CD8-positive, alpha-beta memory T cell (primary cell): ENCODE measurements at regions not wholly inside any gene's neighbourhood (a gene's known extent, or its start where the extent isn't known, plus 50 kb on each side); places are given as distances from the start of the nearest gene placed in this dataset.
"Not testable (repeated sequence)": the region's sequence is repeated elsewhere in the genome, so short reads cannot be mapped to it uniquely, and the experiment has no call there.

Experiments
- CTCF ChIA-PET: fragments of 350-600 bp; sonication (Branson Sonifier 250); formaldehyde crosslinking; loops from one replicate; lab custom pipeline; 2021; ENCODE audit warnings: antibody characterized with exemption; lab: Charles Lee
- POLR2A ChIA-PET: fragments of 350-600 bp; sonication (Branson Sonifier 250); formaldehyde crosslinking; loops from one replicate; lab custom pipeline; 2021; ENCODE audit warnings: antibody characterized with exemption; lab: Charles Lee
- DNase-seq, 5 donors: peaks; one replicate each; pipeline versions ENCODE4 v3.0.0 to v3.0.0-alpha.2; 2020 to 2022; ENCODE audit warnings: mixed read lengths in 1 of 5
- H3K27ac ChIP-seq: one replicate; pipeline ENCODE4 v1.7.0; 2013; ENCODE audit warnings: low read depth, mild to moderate bottlenecking, low read length, moderate library complexity
- H3K27me3 ChIP-seq: 2 replicates; pipeline ENCODE4 v1.7.0; 2013; ENCODE audit warnings: low read length, mild to moderate bottlenecking; ENCODE audit not compliant: insufficient read depth, poor library complexity, severe bottlenecking
- H3K36me3 ChIP-seq: 2 replicates; pipeline ENCODE4 v1.7.0; 2013; ENCODE audit warnings: mild to moderate bottlenecking, low read length, moderate library complexity; ENCODE audit not compliant: insufficient read depth
- H3K4me1 ChIP-seq: 2 replicates; pipeline ENCODE4 v1.7.0; 2013; ENCODE audit warnings: mild to moderate bottlenecking, low read length, moderate library complexity; ENCODE audit not compliant: insufficient read depth
- H3K4me3 ChIP-seq: 2 replicates; pipeline ENCODE4 v1.7.0; 2013; ENCODE audit warnings: mild to moderate bottlenecking, low read length
- H3K9me3 ChIP-seq: 2 replicates; pipeline ENCODE4 v1.7.0; 2013; ENCODE audit warnings: mild to moderate bottlenecking, low read length
- H3K27ac Mint-ChIP-seq, 8 donors: one replicate each; pipeline ENCODE4 v1.8.0; 2020 to 2021; ENCODE audit warnings: mixed read lengths in 8 of 8, mild to moderate bottlenecking in 6 of 8, inconsistent platforms in 3 of 8, moderate library complexity in 3 of 8
- H3K27me3 Mint-ChIP-seq, 2 donors: one replicate each; pipeline ENCODE4 v1.8.0; 2020 to 2021; ENCODE audit warnings: mixed read lengths in 2 of 2, mild to moderate bottlenecking in 1 of 2, moderate library complexity in 1 of 2
- H3K36me3 Mint-ChIP-seq, 3 donors: one replicate each; pipeline ENCODE4 v1.8.0; 2020 to 2021; ENCODE audit warnings: mixed read lengths in 3 of 3, inconsistent platforms in 1 of 3, mild to moderate bottlenecking in 1 of 3
- H3K4me1 Mint-ChIP-seq, 3 donors: one replicate each; pipeline ENCODE4 v1.8.0; 2020 to 2021; ENCODE audit warnings: mixed read lengths in 3 of 3, inconsistent platforms in 1 of 3, mild to moderate bottlenecking in 1 of 3
- H3K4me3 Mint-ChIP-seq, 7 donors: one replicate each; pipeline ENCODE4 v1.8.0; 2020 to 2021; ENCODE audit warnings: mixed read lengths in 7 of 7, mild to moderate bottlenecking in 6 of 7, moderate library complexity in 4 of 7, inconsistent platforms in 2 of 7
- H3K9me3 Mint-ChIP-seq, 5 donors: one replicate each; pipeline ENCODE4 v1.8.0; 2020 to 2022; ENCODE audit warnings: mixed read lengths in 5 of 5, mild to moderate bottlenecking in 3 of 5, moderate library complexity in 2 of 5, inconsistent platforms in 1 of 5

DNA sequence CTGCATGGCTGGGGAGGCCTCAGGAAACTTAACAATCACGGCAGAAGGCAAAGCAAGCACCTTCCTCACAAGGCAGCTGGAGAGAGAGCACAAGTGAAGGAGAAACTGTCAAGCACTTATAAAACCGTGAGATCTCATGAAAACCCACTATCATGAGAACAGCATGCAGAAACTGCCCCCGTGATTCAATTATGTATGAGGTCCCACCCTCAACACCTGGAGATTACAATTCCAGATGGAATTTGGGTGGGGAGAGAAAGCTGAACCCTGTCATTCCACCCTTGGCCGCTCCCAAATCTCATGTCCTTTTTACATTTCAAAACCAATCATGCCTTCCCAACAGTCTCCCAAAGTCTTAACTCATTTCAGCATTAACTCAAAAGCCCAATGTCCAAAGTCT is 107.2 kb upstream of the ECI2 start:
- no peak for DNase-seq
- Mint-ChIP-seq H3K27ac (no peak overlapping the region), H3K36me3 (no peaks in the 10 kb centered on the region), H3K9me3 (peaks cover 0 to 24% (median 3%) of the 10 kb centered on the region in 5 donors), H3K4me3 (no peak overlapping the region), H3K27me3 (peaks cover 3% of the 10 kb centered on the region in 2 donors), H3K4me1 (no peaks in the 10 kb centered on the region)
- Histone ChIP-seq H3K4me3 (no peak overlapping the region), H3K4me1 (no peaks in the 10 kb centered on the region), H3K27me3 (no peaks in the 10 kb centered on the region), H3K36me3 (no peaks in the 10 kb centered on the region), H3K27ac (no peak overlapping the region), H3K9me3 (no peaks in the 10 kb centered on the region)
- CTCF ChIA-PET, result no interaction called here
- POLR2A ChIA-PET, result no interaction called here

DNA sequence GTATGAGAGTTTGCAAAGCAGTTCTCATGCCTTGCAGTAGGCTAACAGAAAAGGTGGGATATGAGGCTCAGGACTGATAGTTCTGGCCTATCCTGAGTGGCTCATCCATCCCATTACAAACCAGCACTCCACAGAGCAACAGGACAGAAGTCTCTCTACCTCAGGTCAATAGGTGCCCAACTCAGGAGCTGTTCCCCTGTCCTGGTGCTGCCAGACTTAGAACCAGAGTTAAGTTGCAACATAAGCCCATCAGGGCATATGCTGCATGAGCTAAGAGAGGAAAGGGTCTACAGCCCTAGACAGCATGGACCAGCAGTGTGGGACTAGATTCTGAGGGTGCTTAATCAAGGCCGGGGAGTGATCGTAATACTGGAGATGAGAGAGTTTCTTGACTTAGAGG is 104.8 kb upstream of the ECI2 start:
- ChIA-PET POLR2A (no interaction called here), CTCF (interaction anchor here (0.7 kb wide), 1 partner anchor 466 kb away, joined by 4 read pairs; no protein-coding TSS in a partner anchor)
- no peak for DNase-seq
- Histone ChIP-seq H3K27ac (no peak overlapping the region), H3K4me3 (no peak overlapping the region), H3K4me1 (no peaks in the 10 kb centered on the region), H3K9me3 (no peaks in the 10 kb centered on the region), H3K36me3 (no peaks in the 10 kb centered on the region), H3K27me3 (no peaks in the 10 kb centered on the region)
- no peaks in the 10 kb centered on the region for H3K36me3 Mint-ChIP-seq
- no peaks in the 10 kb centered on the region for H3K4me1 Mint-ChIP-seq
- H3K27ac Mint-ChIP-seq, result no peak overlapping the region
- H3K4me3 Mint-ChIP-seq, result no peak overlapping the region
- H3K27me3 Mint-ChIP-seq, result peaks cover 3 to 5% of the 10 kb centered on the region in 2 donors
- H3K9me3 Mint-ChIP-seq, result peaks cover 0 to 23% (median 3%) of the 10 kb centered on the region in 5 donors

DNA sequence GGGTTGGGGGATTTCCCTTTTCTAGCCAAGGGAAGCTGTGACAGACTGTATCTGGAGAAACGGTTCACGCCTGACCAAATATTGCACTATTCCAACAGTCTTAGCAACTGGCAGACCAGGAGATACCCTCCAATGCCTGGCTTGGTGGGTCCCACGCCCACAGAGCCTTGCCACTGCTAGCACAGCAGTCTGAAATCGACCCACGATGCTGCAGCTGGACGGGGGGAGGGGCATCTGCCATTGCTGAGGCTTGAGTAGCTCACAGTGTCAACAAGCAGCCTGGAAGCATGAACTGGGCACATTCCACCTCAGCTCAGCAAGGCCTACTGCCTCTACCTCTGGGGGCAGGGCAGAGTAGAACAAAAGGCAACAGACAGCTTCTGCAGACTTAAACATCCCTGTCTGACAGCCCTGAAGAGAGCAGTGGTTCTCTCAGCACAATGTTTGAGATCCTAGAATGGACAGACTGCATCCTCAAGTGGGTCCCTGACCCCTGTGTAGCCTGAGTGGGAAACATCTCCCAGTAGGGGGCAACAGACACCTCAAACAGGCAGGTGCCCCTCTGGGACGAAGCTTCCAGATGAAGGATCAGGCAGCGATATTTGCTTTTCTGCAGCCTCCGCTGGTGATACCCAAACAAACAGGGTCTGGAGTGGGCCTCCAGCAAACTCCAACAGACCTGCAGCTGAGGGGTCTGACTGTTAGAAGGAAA is 89.9 kb upstream of the ECI2 start:
- Mint-ChIP-seq H3K4me3 (no peak overlapping the region), H3K36me3 (peaks cover 0 to 9% (median 0%) of the 10 kb centered on the region in 3 donors), H3K27ac (no peak overlapping the region), H3K4me1 (no peaks in the 10 kb centered on the region), H3K9me3 (peaks cover 0 to 6% (median 2%) of the 10 kb centered on the region in 5 donors), H3K27me3 (peaks cover 12 to 37% of the 10 kb centered on the region in 2 donors)
- ChIA-PET CTCF (interaction anchor here (1.2 kb wide), 1 partner anchor 493 kb away, joined by 4 read pairs; no protein-coding TSS in a partner anchor), POLR2A (no interaction called here)
- no peaks in the 10 kb centered on the region for H3K9me3 ChIP-seq
- no peak for DNase-seq
- H3K27me3 ChIP-seq, result no peaks in the 10 kb centered on the region
- H3K36me3 ChIP-seq, result no peaks in the 10 kb centered on the region
- H3K4me3 ChIP-seq, result no peak overlapping the region
- no peak overlapping the region for H3K27ac ChIP-seq
- H3K4me1 ChIP-seq, result no peaks in the 10 kb centered on the region

DNA sequence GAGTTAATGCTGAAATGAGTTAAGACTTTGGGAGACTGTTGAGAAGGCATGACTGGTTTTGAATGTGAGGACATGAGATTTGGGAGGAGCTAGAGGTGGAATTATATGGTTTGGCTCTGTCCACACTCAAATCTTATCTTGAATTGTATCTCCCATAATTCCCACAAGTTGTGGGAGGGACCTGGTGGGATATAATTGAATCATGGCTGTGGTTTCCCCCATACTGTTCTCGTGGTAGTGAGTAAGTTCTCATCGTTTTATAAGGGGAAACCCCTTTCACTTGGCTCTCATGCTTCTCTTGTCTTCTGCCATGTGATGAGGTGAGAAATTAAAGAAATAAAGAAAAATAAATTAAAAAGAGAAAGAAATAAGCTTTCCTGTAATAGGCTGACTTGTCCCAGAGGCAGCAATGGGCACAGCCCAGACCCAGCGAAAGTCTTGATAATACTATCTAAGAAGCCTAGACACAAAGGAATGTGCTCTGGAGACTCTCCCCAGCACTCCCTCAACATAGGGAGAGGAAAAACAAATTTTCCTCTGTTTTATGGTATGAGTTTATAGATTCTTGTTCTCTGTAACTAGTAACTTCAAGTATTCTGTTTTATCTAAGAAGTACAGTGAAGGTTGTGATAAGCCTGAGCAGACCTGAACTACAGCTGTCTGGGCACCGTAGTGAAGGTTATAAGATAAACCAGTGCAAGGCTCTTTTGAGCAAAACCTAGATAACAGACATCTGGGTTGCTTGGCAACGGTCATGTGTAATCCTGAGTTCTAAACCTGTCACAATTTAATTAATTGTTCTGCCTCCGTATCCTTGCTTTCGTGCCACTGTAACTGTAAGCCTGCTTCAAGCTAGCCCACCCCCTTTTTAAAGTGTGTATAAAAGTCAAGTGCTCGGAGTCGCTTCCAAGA is 88.9 kb upstream of the ECI2 start:
- DNase-seq, result no peak
- Mint-ChIP-seq H3K4me3 (no peak overlapping the region), H3K27ac (no peak overlapping the region), H3K4me1 (no peaks in the 10 kb centered on the region), H3K9me3 (peaks cover 0 to 6% (median 0%) of the 10 kb centered on the region in 5 donors), H3K36me3 (peaks cover 0 to 9% (median 0%) of the 10 kb centered on the region in 3 donors), H3K27me3 (peaks cover 15 to 45% of the 10 kb centered on the region in 2 donors)
- Histone ChIP-seq H3K36me3 (no peaks in the 10 kb centered on the region), H3K9me3 (no peaks in the 10 kb centered on the region), H3K27me3 (no peaks in the 10 kb centered on the region), H3K4me1 (no peaks in the 10 kb centered on the region), H3K4me3 (no peak overlapping the region), H3K27ac (no peak overlapping the region)
- POLR2A ChIA-PET, result no interaction called here
- CTCF ChIA-PET, result interaction anchor here (1.2 kb wide), 1 partner anchor 492 kb away, joined by 4 read pairs; no protein-coding TSS in a partner anchor

DNA sequence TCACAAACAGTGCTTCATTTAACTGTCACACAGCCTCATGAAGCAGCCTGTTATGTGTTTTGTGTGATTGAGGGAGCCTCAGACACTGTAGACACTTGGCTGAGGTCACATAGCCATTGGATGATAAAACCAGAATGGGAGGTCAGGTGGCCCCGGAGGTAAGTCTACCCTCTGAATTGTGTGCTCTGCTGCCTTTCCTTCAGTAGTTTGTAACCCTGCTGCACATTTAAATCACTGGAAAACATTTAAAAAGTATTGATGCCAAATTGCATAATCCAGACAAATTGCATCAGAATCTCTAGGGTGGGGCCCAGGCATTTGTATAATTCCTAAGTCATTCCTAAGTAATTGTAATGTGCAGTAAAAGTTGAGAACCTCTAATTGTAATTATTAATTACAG is 85.2 kb upstream of the ECI2 start:
- no peak overlapping the region for H3K4me3 ChIP-seq
- Mint-ChIP-seq H3K27ac (no peak overlapping the region), H3K4me1 (no peaks in the 10 kb centered on the region), H3K9me3 (peaks cover 0 to 4% (median 0%) of the 10 kb centered on the region in 5 donors), H3K36me3 (peaks cover 0 to 4% (median 0%) of the 10 kb centered on the region in 3 donors), H3K4me3 (no peak overlapping the region), H3K27me3 (peaks cover 21 to 56% of the 10 kb centered on the region in 2 donors)
- no peaks in the 10 kb centered on the region for H3K36me3 ChIP-seq
- H3K4me1 ChIP-seq, result no peaks in the 10 kb centered on the region
- CTCF ChIA-PET, result interaction anchor here (1.0 kb wide), 1 partner anchor 9 kb away, joined by 4 read pairs; no protein-coding TSS in a partner anchor
- H3K27me3 ChIP-seq, result no peaks in the 10 kb centered on the region
- H3K27ac ChIP-seq, result no peak overlapping the region
- POLR2A ChIA-PET, result no interaction called here
- DNase-seq, result no peak
- H3K9me3 ChIP-seq, result no peaks in the 10 kb centered on the region

DNA sequence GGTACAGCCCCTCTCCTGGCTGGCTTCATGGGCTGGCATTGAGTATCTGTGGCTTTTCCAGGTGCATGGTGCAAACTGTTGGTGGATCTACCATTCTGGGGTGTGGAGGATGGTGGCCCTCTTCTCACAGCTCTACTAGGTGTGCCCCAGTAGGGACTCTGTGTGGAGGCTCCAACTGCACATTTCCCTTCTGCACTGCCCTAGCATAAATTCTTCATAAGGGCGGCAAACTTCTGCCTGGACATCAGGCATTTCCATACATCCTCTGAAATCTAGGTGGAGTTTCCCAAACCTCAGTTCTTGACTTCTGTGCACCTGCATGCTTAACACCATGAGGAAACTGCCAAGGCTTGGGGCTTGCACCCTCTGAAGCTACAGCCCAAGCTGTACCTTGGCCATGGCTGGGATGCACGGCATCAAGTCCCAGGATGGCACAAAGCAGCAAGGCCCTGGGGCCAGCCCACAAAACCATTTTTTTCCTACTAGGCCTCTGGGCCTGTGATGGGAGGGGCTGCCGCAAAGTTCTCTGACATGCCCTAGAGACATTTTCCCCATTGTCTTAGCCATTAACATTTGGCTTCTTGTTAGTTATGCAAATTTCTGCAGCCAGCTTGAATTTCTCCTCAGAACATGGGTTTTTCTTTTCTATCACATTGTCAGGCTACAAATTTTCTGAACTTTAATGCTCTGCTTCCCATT is 83.4 kb upstream of the ECI2 start:
- H3K4me3 ChIP-seq, H3K4me1 ChIP-seq, CTCF ChIA-PET, H3K36me3 Mint-ChIP-seq, DNase-seq, H3K27ac Mint-ChIP-seq, H3K27me3 ChIP-seq, H3K9me3 ChIP-seq, H3K27ac ChIP-seq, H3K36me3 ChIP-seq, H3K4me3 Mint-ChIP-seq, H3K4me1 Mint-ChIP-seq, POLR2A ChIA-PET: not testable (repeated sequence)
- H3K9me3 Mint-ChIP-seq, result peaks cover 0 to 12% (median 8%) of the 10 kb centered on the region in 5 donors
- peaks cover 19 to 47% of the 10 kb centered on the region in 2 donors for H3K27me3 Mint-ChIP-seq

DNA sequence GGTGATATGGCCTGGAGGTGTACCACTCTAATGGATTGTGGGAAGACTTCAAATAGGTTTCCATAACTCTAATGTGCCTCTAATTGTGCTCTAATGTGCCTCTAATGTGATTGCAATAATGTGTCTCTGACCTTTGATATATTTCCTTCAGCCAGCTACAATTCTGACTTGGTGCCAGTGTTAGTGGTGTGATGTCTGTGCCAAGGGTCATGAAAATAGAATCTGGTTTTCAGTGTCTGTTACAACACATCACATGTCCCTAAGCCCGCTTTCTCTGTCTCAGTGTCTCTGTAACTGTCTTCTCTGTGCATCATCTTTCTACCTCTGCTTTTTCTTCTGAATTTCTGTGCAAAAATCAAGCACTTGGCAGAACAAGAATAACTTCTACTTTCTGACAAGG is 77.2 kb upstream of the ECI2 start:
- Mint-ChIP-seq H3K4me1 (peaks cover 5 to 18% (median 8%) of the 10 kb centered on the region in 3 donors), H3K36me3 (peaks cover 0 to 6% (median 0%) of the 10 kb centered on the region in 3 donors), H3K27me3 (peaks cover 2 to 20% of the 10 kb centered on the region in 2 donors), H3K4me3 (no peak overlapping the region), H3K9me3 (peaks cover 4 to 15% (median 9%) of the 10 kb centered on the region in 5 donors), H3K27ac (no peak overlapping the region)
- H3K4me3 ChIP-seq, result no peak overlapping the region
- no peak overlapping the region for H3K27ac ChIP-seq
- H3K4me1 ChIP-seq, result no peaks in the 10 kb centered on the region
- no peaks in the 10 kb centered on the region for H3K36me3 ChIP-seq
- no peaks in the 10 kb centered on the region for H3K27me3 ChIP-seq
- no peaks in the 10 kb centered on the region for H3K9me3 ChIP-seq
- DNase-seq, result no peak
- ChIA-PET CTCF (no interaction called here), POLR2A (no interaction called here)
